Transverse colon (tissue), 4 donors: ENCODE measurements at regions not wholly inside any gene's neighbourhood (a gene's known extent, or its start where the extent isn't known, plus 50 kb on each side); places are given as distances from the start of the nearest gene placed in this dataset.

Experiments used
- DNase-seq: peaks from one replicate; pipeline ENCODE4 v3.0.0-alpha.2; 2019
- H3K27ac ChIP-seq, 4 donors: fragments of 200-600 bp; sonication (generic); 2 replicates each; pipeline ENCODE4 v1.5.1; 2016 to 2018; ENCODE audit warnings: inconsistent platforms in 4 of 4
- H3K27me3 ChIP-seq: fragments of 200-600 bp; sonication (generic); 2 replicates; pipeline ENCODE4 v1.5.1; 2017; ENCODE audit warnings: inconsistent platforms
- H3K36me3 ChIP-seq, 4 donors: fragments of 200-600 bp; sonication (generic); 2 replicates each; pipeline ENCODE4 v1.5.1; 2017 to 2019; ENCODE audit warnings: inconsistent platforms in 4 of 4
- H3K4me1 ChIP-seq, 4 donors: fragments of 200-600 bp; sonication (generic); 2 replicates each; pipeline ENCODE4 v1.5.1; 2017 to 2020; ENCODE audit warnings: inconsistent platforms in 4 of 4
- H3K4me3 ChIP-seq, 4 donors: fragments of 200-600 bp; sonication (generic); 1 replicate in 1 of 4; 2 replicates in 3 of 4; pipeline versions ENCODE4 v1.5.1 to v1.6.1; 2017 to 2019; ENCODE audit warnings: inconsistent platforms in 4 of 4
- H3K9me3 ChIP-seq, 2 donors: fragments of 200-600 bp; sonication (generic); 2 replicates each; pipeline ENCODE4 v1.5.1; 2017 to 2019; ENCODE audit warnings: inconsistent platforms in 2 of 2
- EP300 ChIP-seq: sonication (generic); formaldehyde crosslinking; IDR thresholded peaks from one replicate; pipeline ENCODE4 v1.6.1; 2017; ENCODE audit warnings: antibody characterized with exemption, low read depth
- POLR2A ChIP-seq: fragments of 450-650 bp; IDR thresholded peaks from one replicate; pipeline ENCODE4 v1.6.1; 2016; ENCODE audit warnings: antibody characterized with exemption, mild to moderate bottlenecking, moderate library complexity
- POLR2AphosphoS5 ChIP-seq, 3 donors: sonication (generic); formaldehyde crosslinking; IDR thresholded peaks; one replicate each; pipeline ENCODE4 v1.6.1; 2016; ENCODE audit warnings: antibody characterized with exemption in 3 of 3
- whole genome bisulfite sequencing, 2 donors: methylation state at CpG; one replicate each; pipeline ENCODE4 v1.1.5; 2018; ENCODE audit warnings: low coverage in 1 of 2; 5-methylcytosine and 5-hydroxymethylcytosine counted together
- in situ Hi-C, 4 donors: fragments of 200-750 bp; cut with MboI; loops; one replicate each; pipeline versions ENCODE4 v1.15.0 to v1.15.1; 2017; ENCODE audit warnings: low sequenced_read_pairs in 3 of 4, low pct_ligation_motif_present in 1 of 4, low pct_unique_long_range_greater_than_20kb in 1 of 4
- intact Hi-C: fragments of 100-400 bp; cut with DNase I; formaldehyde crosslinking; loops from one replicate; pipeline ENCODE4 v1.15.1; 2023; ENCODE audit warnings: low total_unique reads
- TF ChIP-seq, protein P1 (sequence below), 5 experiments: fragments of 200-600 bp in 3 of 5; fragments of 450-650 bp in 2 of 5; sonication (generic) in 3 of 5; IDR thresholded peaks; 1 replicate in 2 of 5; 2 replicates in 3 of 5; pipeline ENCODE4 v1.5.1; 2016 to 2017; ENCODE audit warnings: antibody characterized with exemption in 5 of 5, inconsistent platforms in 3 of 5, mild to moderate bottlenecking in 2 of 5, moderate library complexity in 1 of 5

DNA sequence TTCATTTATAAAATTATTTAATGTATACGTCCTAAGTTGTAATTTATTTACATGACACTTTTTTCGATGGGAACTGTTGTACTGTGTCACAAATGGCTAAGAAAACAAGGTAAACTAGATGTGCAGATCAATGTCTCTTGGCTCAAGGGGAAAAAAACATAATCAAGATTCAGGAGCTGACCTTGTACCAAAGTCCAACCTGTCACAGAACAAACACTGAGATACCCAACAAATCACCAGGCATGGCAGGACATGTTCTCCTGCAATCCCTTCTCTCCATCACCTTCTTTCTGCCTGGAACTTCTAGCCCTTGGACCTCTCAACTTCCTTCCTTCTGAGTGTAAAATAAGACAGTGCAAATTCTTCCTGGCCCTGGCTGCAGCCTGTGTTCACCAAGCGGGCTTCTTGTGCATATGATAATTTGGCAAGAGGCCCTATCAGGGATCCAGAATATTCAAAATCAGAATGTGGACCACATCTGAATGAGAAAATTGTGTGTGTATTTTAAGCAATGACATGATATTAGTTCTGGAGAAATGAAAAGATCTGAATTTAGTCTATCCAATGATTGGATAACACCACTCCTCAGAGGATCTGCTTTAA is 445.9 kb downstream of the ZNF536 start:
- in situ Hi-C loops: no loop called here
- 79 to 88% methylated on average over 3 of the region's 3 CpGs for WGBS, 2 donors
- TF ChIP-seq, protein P1, sequence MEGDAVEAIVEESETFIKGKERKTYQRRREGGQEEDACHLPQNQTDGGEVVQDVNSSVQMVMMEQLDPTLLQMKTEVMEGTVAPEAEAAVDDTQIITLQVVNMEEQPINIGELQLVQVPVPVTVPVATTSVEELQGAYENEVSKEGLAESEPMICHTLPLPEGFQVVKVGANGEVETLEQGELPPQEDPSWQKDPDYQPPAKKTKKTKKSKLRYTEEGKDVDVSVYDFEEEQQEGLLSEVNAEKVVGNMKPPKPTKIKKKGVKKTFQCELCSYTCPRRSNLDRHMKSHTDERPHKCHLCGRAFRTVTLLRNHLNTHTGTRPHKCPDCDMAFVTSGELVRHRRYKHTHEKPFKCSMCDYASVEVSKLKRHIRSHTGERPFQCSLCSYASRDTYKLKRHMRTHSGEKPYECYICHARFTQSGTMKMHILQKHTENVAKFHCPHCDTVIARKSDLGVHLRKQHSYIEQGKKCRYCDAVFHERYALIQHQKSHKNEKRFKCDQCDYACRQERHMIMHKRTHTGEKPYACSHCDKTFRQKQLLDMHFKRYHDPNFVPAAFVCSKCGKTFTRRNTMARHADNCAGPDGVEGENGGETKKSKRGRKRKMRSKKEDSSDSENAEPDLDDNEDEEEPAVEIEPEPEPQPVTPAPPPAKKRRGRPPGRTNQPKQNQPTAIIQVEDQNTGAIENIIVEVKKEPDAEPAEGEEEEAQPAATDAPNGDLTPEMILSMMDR (IDR thresholded peaks at IDR 0.05): no peak
- TF ChIP-seq EP300 (no peak), POLR2A (no peak), POLR2AphosphoS5 (IDR thresholded peaks at IDR 0.05) (no peak)

DNA sequence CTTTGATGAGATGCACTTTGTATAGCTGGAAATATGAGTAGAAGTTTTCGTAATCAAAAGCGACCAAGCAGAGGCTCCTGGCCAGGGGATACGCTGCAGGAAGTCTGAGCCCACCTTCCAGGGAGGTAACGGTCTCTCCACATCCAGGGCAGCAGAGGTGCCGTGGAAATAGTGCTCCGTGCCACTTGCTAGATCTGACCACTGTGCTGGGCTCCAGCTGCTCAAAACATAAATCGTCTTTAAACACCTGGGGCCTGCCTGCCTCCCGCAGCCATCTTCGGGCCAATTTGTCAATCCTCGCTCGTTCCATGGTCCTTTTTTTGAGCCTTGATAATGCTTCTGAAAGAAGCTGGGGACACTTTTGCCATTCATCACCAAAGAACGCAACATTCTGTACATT is 445.0 kb downstream of the ZNF536 start:
- WGBS, 2 donors: 77 to 88% methylated on average over 6 to 12 of the region's 12 CpGs
- in situ Hi-C loops (no loop called here), intact Hi-C loops (no loop called here)
- TF ChIP-seq POLR2A: no peak
- TF ChIP-seq, protein P1 (IDR thresholded peaks at IDR 0.05): no peak
- TF ChIP-seq POLR2AphosphoS5 (IDR thresholded peaks at IDR 0.05): no peak
- no peak for TF ChIP-seq EP300
- Histone ChIP-seq H3K27me3 (no peaks in the 10 kb centered on the region), H3K9me3 (no peaks in the 10 kb centered on the region), H3K36me3 (no peaks in the 10 kb centered on the region), H3K4me3 (no peak overlapping the region), H3K4me1 (no peaks in the 10 kb centered on the region), H3K27ac (no peak overlapping the region)
- no peak for DNase-seq

More for the DNA sequence above, 445.9 kb downstream of the ZNF536 start:
- Histone ChIP-seq H3K27me3 (no peaks in the 10 kb centered on the region), H3K9me3 (no peaks in the 10 kb centered on the region), H3K27ac (no peak overlapping the region), H3K4me3 (no peak overlapping the region), H3K4me1 (no peaks in the 10 kb centered on the region), H3K36me3 (no peaks in the 10 kb centered on the region)
- intact Hi-C loops: no loop called here
- DNase-seq: no peak

DNA sequence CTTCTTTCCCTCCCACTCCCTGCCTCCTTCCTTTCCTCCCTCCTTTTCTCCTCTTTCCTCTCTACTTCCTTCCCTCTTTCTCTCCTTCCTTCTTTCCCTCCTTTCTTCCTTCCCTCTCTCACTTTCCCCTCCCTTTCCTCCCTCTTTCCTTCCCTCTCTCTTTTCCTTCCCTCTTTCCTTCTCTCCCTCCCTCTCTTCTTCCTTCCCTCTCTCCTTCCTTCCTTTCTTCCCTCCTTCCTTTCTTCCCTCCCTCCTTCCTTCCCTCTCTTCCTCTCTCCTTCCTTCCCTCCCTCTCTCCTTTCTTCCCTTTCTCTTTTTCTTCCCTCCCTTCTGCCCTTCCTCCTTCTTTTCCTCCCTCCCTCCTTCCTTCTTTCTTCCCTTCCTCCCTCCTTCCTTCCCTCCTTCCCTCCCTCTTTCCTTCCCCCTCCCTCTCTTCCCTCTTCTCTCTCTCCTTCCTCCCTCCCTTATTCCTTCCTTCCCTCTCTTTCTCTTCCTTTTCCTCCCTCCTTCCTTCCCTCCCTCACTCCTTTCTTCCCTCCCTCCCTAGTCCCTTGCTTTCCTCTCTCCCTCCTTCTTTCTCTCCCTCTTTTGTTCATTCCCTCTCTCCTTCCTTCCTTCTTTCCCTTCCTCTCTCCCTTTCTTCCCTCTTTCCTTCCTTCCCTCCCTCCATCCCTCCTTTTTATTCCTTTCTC is 443.9 kb downstream of the ZNF536 start:
- Histone ChIP-seq H3K27me3 (no peaks in the 10 kb centered on the region), H3K27ac (no peak overlapping the region), H3K4me3 (no peak overlapping the region), H3K36me3 (no peaks in the 10 kb centered on the region), H3K9me3 (no peaks in the 10 kb centered on the region), H3K4me1 (no peaks in the 10 kb centered on the region)
- TF ChIP-seq POLR2A (no peak), EP300 (no peak), POLR2AphosphoS5 (IDR thresholded peaks at IDR 0.05) (no peak)
- TF ChIP-seq, protein P1 (IDR thresholded peaks at IDR 0.05): no peak
- intact Hi-C loops: no loop called here
- in situ Hi-C loops: no loop called here
- DNase-seq: no peak

DNA sequence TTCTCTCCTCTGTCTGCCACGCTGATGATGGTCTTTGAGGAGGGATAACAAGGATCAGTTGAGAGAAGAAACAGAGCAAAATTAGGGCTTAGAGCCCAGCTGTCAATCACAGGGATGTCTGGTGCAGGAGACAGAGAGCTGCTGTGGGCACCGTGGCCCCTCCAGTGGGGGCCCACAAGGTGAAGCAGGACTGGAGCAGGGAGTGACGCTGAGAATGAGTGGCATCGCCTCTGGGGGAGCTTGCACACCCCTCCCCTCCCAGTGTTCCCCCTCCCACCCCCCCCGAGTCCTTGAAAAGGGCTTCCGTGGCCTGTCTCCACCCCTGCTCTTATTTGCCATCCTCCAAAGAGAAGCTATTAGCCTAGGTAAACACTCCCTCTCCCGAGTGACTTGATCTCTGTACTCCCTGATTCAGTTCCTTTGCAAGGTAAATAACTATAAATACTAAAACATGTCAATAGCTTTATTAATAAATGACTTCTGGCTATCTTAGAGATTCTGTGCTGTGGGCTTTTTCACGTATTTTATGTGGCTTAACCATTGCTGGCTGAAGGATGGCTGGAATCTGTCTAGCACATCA is 440.0 kb downstream of the ZNF536 start:
- TF ChIP-seq EP300 (no peak), POLR2AphosphoS5 (IDR thresholded peaks at IDR 0.05) (no peak), POLR2A (no peak)
- TF ChIP-seq, protein P1 (IDR thresholded peaks at IDR 0.05): no peak
- no peak for DNase-seq
- 34 to 71% methylated on average over 1 to 8 of the region's 8 CpGs for WGBS, 2 donors
- Histone ChIP-seq H3K27ac (no peak overlapping the region), H3K4me1 (no peaks in the 10 kb centered on the region), H3K27me3 (no peaks in the 10 kb centered on the region), H3K4me3 (no peak overlapping the region), H3K36me3 (no peaks in the 10 kb centered on the region), H3K9me3 (no peaks in the 10 kb centered on the region)
- in situ Hi-C loops: no loop called here
- intact Hi-C loops: no loop called here
